SK-N-SH (cell line): ENCODE measurements at regions not wholly inside any gene's neighbourhood (a gene's known extent, or its start where the extent isn't known, plus 50 kb on each side); places are given as distances from the start of the nearest gene placed in this dataset.
"Not testable (repeated sequence)": the region's sequence is repeated elsewhere in the genome, so short reads cannot be mapped to it uniquely, and the experiment has no call there.

Source experiments
- CTCF ChIA-PET: fragments of 300-600, 350-600 bp; formaldehyde crosslinking; extraction: SDS; loops from one replicate; lab custom pipeline; 2021; lab: Yijun Ruan, JAX
- POLR2A ChIA-PET: fragments of 350-600 bp; sonication (Branson Sonifier 250); formaldehyde crosslinking; extraction: SDS; loops from one replicate; lab custom pipeline; 2020; ENCODE audit warnings: antibody characterized with exemption, inconsistent platforms; lab: Yijun Ruan, JAX
- DNase-seq: peaks from one replicate; pipeline ENCODE4 v3.0.0; 2012
- H2AFZ ChIP-seq: fragments of 200-600 bp; sonication (generic); 2 replicates; pipeline ENCODE4 v1.8.1; 2016; ENCODE audit warnings: antibody characterized with exemption, mild to moderate bottlenecking, low read depth
- H3F3A ChIP-seq: fragments of 200-600 bp; sonication (generic); replicated peaks from 2 replicates; pipeline ENCODE3; 2016; ENCODE audit warnings: antibody characterized with exemption, mild to moderate bottlenecking; ENCODE audit not compliant: insufficient read depth
- H3K27ac ChIP-seq, 2 experiments: fragments of 200-500 bp in 1 of 2; fragments of 200-600 bp in 1 of 2; sonication (Bioruptor generic) in 1 of 2; sonication (generic), shearing (Covaris generic) in 1 of 2; 2 replicates each; pipeline versions ENCODE4 v1.5.1 to v1.6.1; 2014 to 2016; ENCODE audit warnings: low read depth in 2 of 2, inconsistent platforms in 1 of 2, low read length in 1 of 2, mild to moderate bottlenecking in 1 of 2, mixed read lengths in 1 of 2
- H3K27me3 ChIP-seq: fragments of 200-600 bp; sonication (generic), shearing (Covaris generic); 2 replicates; pipeline ENCODE4 v1.6.1; 2016; ENCODE audit warnings: mixed run types; ENCODE audit not compliant: insufficient read depth
- H3K36me3 ChIP-seq, 2 experiments: fragments of 200-500 bp in 1 of 2; fragments of 200-600 bp in 1 of 2; sonication (Bioruptor generic) in 1 of 2; sonication (generic) in 1 of 2; replicated peaks in 1 of 2; 2 replicates each; pipeline versions ENCODE3 to v1.5.1; 2014 to 2016; ENCODE audit warnings: low read length in 1 of 2, mild to moderate bottlenecking in 1 of 2; ENCODE audit not compliant: insufficient read depth in 2 of 2, control insufficient read depth in 1 of 2
- H3K4me1 ChIP-seq, 2 experiments: fragments of 200-500 bp in 1 of 2; fragments of 200-600 bp in 1 of 2; sonication (Bioruptor generic) in 1 of 2; sonication (generic), shearing (Covaris generic) in 1 of 2; 2 replicates each; pipeline versions ENCODE4 v1.5.1 to v1.6.1; 2014 to 2016; ENCODE audit warnings: low read depth in 1 of 2, low read length in 1 of 2, mixed run types in 1 of 2; ENCODE audit not compliant: insufficient read depth in 2 of 2, control insufficient read depth in 1 of 2
- H3K4me2 ChIP-seq: fragments of 200-600 bp; sonication (generic), shearing (Covaris generic); 2 replicates; pipeline ENCODE4 v1.6.1; 2017; ENCODE audit warnings: mixed run types
- H3K4me3 ChIP-seq, 2 experiments: fragments of 200-500 bp in 1 of 2; fragments of 200-600 bp in 1 of 2; sonication (Bioruptor generic) in 1 of 2; sonication (generic), shearing (Covaris generic) in 1 of 2; 2 replicates each; pipeline versions ENCODE4 v1.5.1 to v1.8.1; 2014 to 2016; ENCODE audit warnings: low read depth in 2 of 2, inconsistent platforms in 1 of 2, low read length in 1 of 2, mild to moderate bottlenecking in 1 of 2, mixed read lengths in 1 of 2, moderate library complexity in 1 of 2
- H3K79me2 ChIP-seq: fragments of 200-600 bp; sonication (generic); 2 replicates; pipeline ENCODE4 v1.8.1; 2017; ENCODE audit warnings: mild to moderate bottlenecking; ENCODE audit not compliant: insufficient read depth
- H3K9ac ChIP-seq: fragments of 200-600 bp; sonication (generic); 2 replicates; pipeline ENCODE4 v1.6.1; 2017; ENCODE audit warnings: mixed run types
- H3K9me2 ChIP-seq: fragments of 200-600 bp; sonication (generic); 2 replicates; pipeline ENCODE4 v1.6.1; 2017; ENCODE audit warnings: mixed run types
- H3K9me3 ChIP-seq: fragments of 200-600 bp; sonication (generic); 2 replicates; pipeline ENCODE4 v1.6.1; 2017; ENCODE audit warnings: mixed run types, mild to moderate bottlenecking, moderate library complexity
- H4K20me1 ChIP-seq: fragments of 200-600 bp; sonication (generic); 2 replicates; pipeline ENCODE4 v1.6.1; 2017; ENCODE audit warnings: mild to moderate bottlenecking, mixed run types; ENCODE audit not compliant: insufficient read depth
- ELF1 ChIP-seq: IDR thresholded peaks from 2 replicates; pipeline ENCODE4 v1.4.0; 2012
- FOSL2 ChIP-seq: IDR thresholded peaks from 2 replicates; pipeline ENCODE4 v1.4.0; 2012; ENCODE audit warnings: low read depth, mild to moderate bottlenecking, moderate library complexity, borderline replicate concordance
- FOXM1 ChIP-seq: IDR thresholded peaks from 2 replicates; pipeline ENCODE4 v1.4.0; 2012; ENCODE audit warnings: low read depth, mild to moderate bottlenecking
- GATA2 ChIP-seq: sonication (generic); formaldehyde crosslinking; IDR thresholded peaks from 2 replicates; pipeline ENCODE4 v1.5.0; 2020; ENCODE audit warnings: mild to moderate bottlenecking, missing genetic modification reagents
- NFIC ChIP-seq: IDR thresholded peaks from 2 replicates; pipeline ENCODE4 v1.4.0; 2012; ENCODE audit warnings: borderline replicate concordance
- RFX5 ChIP-seq: IDR thresholded peaks from 2 replicates; pipeline ENCODE4 v1.6.1; 2012; ENCODE audit warnings: mild to moderate bottlenecking, improper control_type of control experiment, low read length
- ZBTB33 ChIP-seq: IDR thresholded peaks from 2 replicates; pipeline ENCODE4 v1.4.0; 2012; ENCODE audit warnings: low read depth, borderline replicate concordance
- WGBS: methylation state at CpG from one replicate; pipeline ENCODE4 v1.1.6; 2017; ENCODE audit warnings: low lambda C conversion rate; 5-methylcytosine and 5-hydroxymethylcytosine counted together
- TF ChIP-seq, protein P1 (sequence below): fragments of 150-350 bp; IDR thresholded peaks from 2 replicates; pipeline ENCODE4 v1.6.1; 2017; ENCODE audit warnings: antibody characterized with exemption, low read length, low read depth, borderline replicate concordance
- TF ChIP-seq, protein P2 (sequence below): IDR thresholded peaks from 2 replicates; pipeline ENCODE4 v1.6.1; 2012; ENCODE audit warnings: mild to moderate bottlenecking, low read depth, low read length, moderate library complexity

DNA sequence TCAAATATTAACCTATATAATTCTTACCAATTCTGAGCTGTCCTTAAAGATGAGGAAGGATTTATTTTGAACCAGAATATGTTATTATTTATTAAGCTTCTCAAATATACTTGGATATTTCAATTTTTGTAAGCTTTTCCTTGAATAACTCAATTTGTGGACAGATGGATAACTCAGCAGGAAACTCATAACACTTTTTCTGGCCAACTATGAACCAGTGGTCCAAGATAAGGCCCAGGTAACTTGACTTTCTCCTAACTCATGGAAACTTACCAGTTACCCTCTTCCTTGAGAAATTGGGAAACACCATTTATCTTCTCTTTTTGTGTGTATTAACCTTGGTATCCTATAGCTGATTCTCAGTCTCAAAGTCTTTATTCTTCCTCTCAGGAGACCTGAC is 427.5 kb upstream of the SYNCRIP start:
- DNase-seq = no peak
- Histone ChIP-seq H2AFZ (no peak overlapping the region), H3K4me2 (no peak overlapping the region), H3K27ac (no peak overlapping the region), H3K27me3 (no peaks in the 10 kb centered on the region), H3K9ac (no peak overlapping the region), H3K4me1 (no peaks in the 10 kb centered on the region), H3K4me3 (no peak overlapping the region), H4K20me1 (no peaks in the 10 kb centered on the region), H3K79me2 (no peaks in the 10 kb centered on the region)
- CTCF ChIA-PET = no interaction called here
- POLR2A ChIA-PET = no interaction called here
- TF ChIP-seq RFX5 = no peak
- TF ChIP-seq ZBTB33 = no peak
- no peak for TF ChIP-seq GATA2 (CRISPR knock-in tag)
- no peak for TF ChIP-seq FOXM1
- TF ChIP-seq, protein P1, sequence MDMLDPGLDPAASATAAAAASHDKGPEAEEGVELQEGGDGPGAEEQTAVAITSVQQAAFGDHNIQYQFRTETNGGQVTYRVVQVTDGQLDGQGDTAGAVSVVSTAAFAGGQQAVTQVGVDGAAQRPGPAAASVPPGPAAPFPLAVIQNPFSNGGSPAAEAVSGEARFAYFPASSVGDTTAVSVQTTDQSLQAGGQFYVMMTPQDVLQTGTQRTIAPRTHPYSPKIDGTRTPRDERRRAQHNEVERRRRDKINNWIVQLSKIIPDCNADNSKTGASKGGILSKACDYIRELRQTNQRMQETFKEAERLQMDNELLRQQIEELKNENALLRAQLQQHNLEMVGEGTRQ = no peak
- TF ChIP-seq, protein P2, sequence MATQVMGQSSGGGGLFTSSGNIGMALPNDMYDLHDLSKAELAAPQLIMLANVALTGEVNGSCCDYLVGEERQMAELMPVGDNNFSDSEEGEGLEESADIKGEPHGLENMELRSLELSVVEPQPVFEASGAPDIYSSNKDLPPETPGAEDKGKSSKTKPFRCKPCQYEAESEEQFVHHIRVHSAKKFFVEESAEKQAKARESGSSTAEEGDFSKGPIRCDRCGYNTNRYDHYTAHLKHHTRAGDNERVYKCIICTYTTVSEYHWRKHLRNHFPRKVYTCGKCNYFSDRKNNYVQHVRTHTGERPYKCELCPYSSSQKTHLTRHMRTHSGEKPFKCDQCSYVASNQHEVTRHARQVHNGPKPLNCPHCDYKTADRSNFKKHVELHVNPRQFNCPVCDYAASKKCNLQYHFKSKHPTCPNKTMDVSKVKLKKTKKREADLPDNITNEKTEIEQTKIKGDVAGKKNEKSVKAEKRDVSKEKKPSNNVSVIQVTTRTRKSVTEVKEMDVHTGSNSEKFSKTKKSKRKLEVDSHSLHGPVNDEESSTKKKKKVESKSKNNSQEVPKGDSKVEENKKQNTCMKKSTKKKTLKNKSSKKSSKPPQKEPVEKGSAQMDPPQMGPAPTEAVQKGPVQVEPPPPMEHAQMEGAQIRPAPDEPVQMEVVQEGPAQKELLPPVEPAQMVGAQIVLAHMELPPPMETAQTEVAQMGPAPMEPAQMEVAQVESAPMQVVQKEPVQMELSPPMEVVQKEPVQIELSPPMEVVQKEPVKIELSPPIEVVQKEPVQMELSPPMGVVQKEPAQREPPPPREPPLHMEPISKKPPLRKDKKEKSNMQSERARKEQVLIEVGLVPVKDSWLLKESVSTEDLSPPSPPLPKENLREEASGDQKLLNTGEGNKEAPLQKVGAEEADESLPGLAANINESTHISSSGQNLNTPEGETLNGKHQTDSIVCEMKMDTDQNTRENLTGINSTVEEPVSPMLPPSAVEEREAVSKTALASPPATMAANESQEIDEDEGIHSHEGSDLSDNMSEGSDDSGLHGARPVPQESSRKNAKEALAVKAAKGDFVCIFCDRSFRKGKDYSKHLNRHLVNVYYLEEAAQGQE = no peak
- no peak for TF ChIP-seq ELF1
- TF ChIP-seq NFIC = no peak
- no peak for TF ChIP-seq FOSL2
- TF ChIP-seq, all 33 proteins: peak for 0
- H3K9me2 ChIP-seq = no peaks in the 10 kb centered on the region
- no peaks in the 10 kb centered on the region for H3K36me3 ChIP-seq
- H3F3A ChIP-seq = no peaks in the 10 kb centered on the region
- H3K9me3 ChIP-seq = no peaks in the 10 kb centered on the region

DNA sequence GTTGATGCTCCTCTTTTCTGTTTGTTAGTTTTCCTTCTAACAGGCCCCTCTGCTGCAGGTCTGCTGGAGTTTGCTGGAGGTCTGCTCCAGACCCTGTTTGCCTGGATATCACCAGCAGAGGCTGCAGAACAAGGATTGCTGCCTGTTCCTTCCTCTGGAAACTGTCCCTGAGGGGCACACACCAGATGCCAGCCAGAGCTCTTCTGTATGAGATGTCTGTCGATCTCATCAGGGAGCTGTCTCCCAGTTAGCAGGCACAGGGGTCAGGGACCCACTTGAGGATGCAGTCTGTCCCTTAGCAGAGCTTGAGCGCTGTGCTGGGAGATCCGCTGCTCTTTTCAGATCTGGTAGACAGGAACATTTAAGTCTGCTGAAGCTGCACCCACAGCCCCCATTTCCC is 422.3 kb upstream of the SYNCRIP start:
- DNase-seq, H3F3A ChIP-seq, H3K9me3 ChIP-seq, H3K27me3 ChIP-seq, H3K27ac ChIP-seq, H2AFZ ChIP-seq, H3K79me2 ChIP-seq, H3K9me2 ChIP-seq, POLR2A ChIA-PET, H3K4me3 ChIP-seq, H3K4me1 ChIP-seq, H4K20me1 ChIP-seq, H3K36me3 ChIP-seq, H3K4me2 ChIP-seq, H3K9ac ChIP-seq: not testable (repeated sequence)
- CTCF ChIA-PET = interaction anchor here (1.6 kb wide), 1 partner anchor 850 kb away, joined by 3 read pairs; no protein-coding TSS in a partner anchor
- 43% methylated on average over 3 of the region's 3 CpGs for WGBS

GRCh38 chr6:86057293-86057980 is 414.8 kb upstream of the SYNCRIP start:
- H3K36me3 ChIP-seq, H3K9me3 ChIP-seq, H3K4me3 ChIP-seq, H2AFZ ChIP-seq, H3K4me1 ChIP-seq, H3F3A ChIP-seq, POLR2A ChIA-PET, H3K9ac ChIP-seq, CTCF ChIA-PET, DNase-seq, H3K27me3 ChIP-seq, H3K9me2 ChIP-seq, H3K79me2 ChIP-seq, H3K4me2 ChIP-seq, H3K27ac ChIP-seq, H4K20me1 ChIP-seq: not testable (repeated sequence)
- WGBS = 58% methylated on average over 16 of the region's 18 CpGs
